ENCODE measurements at regions not wholly inside any gene's neighbourhood (a gene's known extent, or its start where the extent isn't known, plus 50 kb on each side); places are given as distances from the start of the nearest gene placed in this dataset.

- H3K27ac ChIP-seq (ENCODE audit: extremely low read length, insufficient read depth, low read length), result no peak overlapping the region
- BruUV-seq (replicated peaks), result no TSS peak
- ChIA-PET CTCF (ENCODE audit: low intra/inter-chr PET ratio, low total read pairs) (no interaction called here), POLR2A (no interaction called here)
- ATAC-seq (no peak), DNase-seq (ENCODE audit: low spot score) (no peak), FAIRE-seq (no peak)
- in situ Hi-C loops (cut with HindIII; ENCODE audit: extremely low pct_ligation_motif_present, low pct_unique_long_range_greater_than_20kb), result no loop called here
- no peaks in the 10 kb centered on the region for H3K4me1 ChIP-seq (ENCODE audit: insufficient read depth, low read length)
- H3K79me2 ChIP-seq (ENCODE audit: insufficient read depth, low read length), result no peaks in the 10 kb centered on the region
- no peak overlapping the region for H3K9ac ChIP-seq (ENCODE audit: insufficient read depth, low read depth, low read length)
- whole genome bisulfite sequencing (ENCODE audit: low lambda C conversion rate), result 4% methylated on average over 1 of the region's 1 CpG
- H3K36me3 ChIP-seq (replicated peaks in 1 of 2; ENCODE audit: control insufficient read depth in 1 of 2, insufficient read depth in 2 of 2, low read length in 2 of 2), result no peaks in the 10 kb centered on the region
- intact Hi-C loops (cut with micrococcal nuclease; ENCODE audit: unreplicated experiment), result no loop called here
- no peaks in the 10 kb centered on the region for H4K20me1 ChIP-seq (ENCODE audit: insufficient read depth, low read length)
- H3K27me3 ChIP-seq (ENCODE audit: control insufficient read depth in 1 of 2, insufficient read depth in 2 of 2, low read length in 2 of 2), result no peaks in the 10 kb centered on the region
- no peak overlapping the region for H2AFZ ChIP-seq (ENCODE audit: low read length)
- peaks cover 10% of the 10 kb centered on the region for H3K9me3 ChIP-seq (ENCODE audit: low read length)
- no peak overlapping the region for H3K4me3 ChIP-seq (replicated peaks in 1 of 3; ENCODE audit: insufficient read depth in 1 of 3, low read depth in 2 of 3, low read length in 3 of 3)
- no peak overlapping the region for H3K4me2 ChIP-seq (ENCODE audit: low read depth, low read length)
- TF ChIP-seq CSRNP1 (CRISPR knock-in tag; IDR thresholded peaks at IDR 0.05) (no peak), ZNF580 (CRISPR knock-in tag; IDR thresholded peaks at IDR 0.05; ENCODE audit: borderline replicate concordance, low read depth) (no peak), TARDBP (CRISPR knock-in tag; IDR thresholded peaks at IDR 0.05) (no peak), DZIP1 (CRISPR knock-in tag; IDR thresholded peaks at IDR 0.05) (no peak), SCMH1 (CRISPR knock-in tag; IDR thresholded peaks at IDR 0.05; ENCODE audit: borderline replicate concordance) (no peak), ZGPAT (CRISPR knock-in tag; IDR thresholded peaks at IDR 0.05) (no peak), TBL1XR1 (IDR thresholded peaks at IDR 0.05; ENCODE audit: borderline replicate concordance, low read length, partially characterized antibody) (no peak), ZNF33A (CRISPR knock-in tag; IDR thresholded peaks at IDR 0.05; ENCODE audit: borderline replicate concordance) (no peak), MED8 (CRISPR knock-in tag; IDR thresholded peaks at IDR 0.05; ENCODE audit: insufficient replicate concordance) (no peak), TAF1 (CRISPR knock-in tag; IDR thresholded peaks at IDR 0.05) (no peak), ZNF704 (CRISPR knock-in tag; IDR thresholded peaks at IDR 0.05; ENCODE audit: borderline replicate concordance) (no peak), HMGA1 (CRISPR knock-in tag; conservative IDR thresholded peaks at IDR 0.05) (no peak), ZNF230 (CRISPR knock-in tag; IDR thresholded peaks at IDR 0.05) (no peak), ZNF747 (CRISPR knock-in tag; IDR thresholded peaks at IDR 0.05; ENCODE audit: borderline replicate concordance) (no peak)
- TF ChIP-seq, protein P1, sequence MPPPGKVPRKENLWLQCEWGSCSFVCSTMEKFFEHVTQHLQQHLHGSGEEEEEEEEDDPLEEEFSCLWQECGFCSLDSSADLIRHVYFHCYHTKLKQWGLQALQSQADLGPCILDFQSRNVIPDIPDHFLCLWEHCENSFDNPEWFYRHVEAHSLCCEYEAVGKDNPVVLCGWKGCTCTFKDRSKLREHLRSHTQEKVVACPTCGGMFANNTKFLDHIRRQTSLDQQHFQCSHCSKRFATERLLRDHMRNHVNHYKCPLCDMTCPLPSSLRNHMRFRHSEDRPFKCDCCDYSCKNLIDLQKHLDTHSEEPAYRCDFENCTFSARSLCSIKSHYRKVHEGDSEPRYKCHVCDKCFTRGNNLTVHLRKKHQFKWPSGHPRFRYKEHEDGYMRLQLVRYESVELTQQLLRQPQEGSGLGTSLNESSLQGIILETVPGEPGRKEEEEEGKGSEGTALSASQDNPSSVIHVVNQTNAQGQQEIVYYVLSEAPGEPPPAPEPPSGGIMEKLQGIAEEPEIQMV (CRISPR knock-in tag; IDR thresholded peaks at IDR 0.05; ENCODE audit: low read depth), result no peak
These were observed 1191.0 kb upstream of the AGA start for GRCh38 chr4:178633263-178633662.

Measured in HepG2 (cell line).